ENCODE measurements at regions not wholly inside any gene's neighbourhood (a gene's known extent, or its start where the extent isn't known, plus 50 kb on each side); places are given as distances from the start of the nearest gene placed in this dataset.

- no peak overlapping the region for H3K27ac ChIP-seq (ENCODE audit: low read length in 2 of 2)
- peaks cover 0 to 3% (median 0%) of the 10 kb centered on the region in 3 donors for H3K9me3 ChIP-seq (ENCODE audit: control extremely low read depth in 1 of 3, control insufficient read depth in 2 of 3, insufficient read depth in 1 of 3, low read length in 2 of 3)
- no peaks in the 10 kb centered on the region for H3K27me3 ChIP-seq (replicated peaks in 1 of 4; ENCODE audit: control extremely low read depth in 1 of 4, control insufficient read depth in 3 of 4, insufficient read depth in 4 of 4, low read length in 3 of 4)
- H3K79me2 ChIP-seq (ENCODE audit: control insufficient read depth, insufficient read depth, low read length) = no peaks in the 10 kb centered on the region
- Mint-ChIP-seq H3K27me3 (peaks cover 33% of the 10 kb centered on the region), H3K4me1 (no peaks in the 10 kb centered on the region), H3K27ac (no peak overlapping the region), H3K9me3 (ENCODE audit: insufficient read depth) (no peaks in the 10 kb centered on the region), H3K4me3 (no peak overlapping the region)
- ChIA-PET POLR2A (no interaction called here), CTCF (no interaction called here)
- 92% methylated on average over 5 of the region's 6 CpGs for WGBS (ENCODE audit: insufficient coverage)
- no peak overlapping the region for H3K9ac ChIP-seq (ENCODE audit: low read length)
- no peaks in the 10 kb centered on the region for H3K36me3 ChIP-seq (replicated peaks in 1 of 2; ENCODE audit: control extremely low read depth in 1 of 2, control insufficient read depth in 1 of 2, extremely low read depth in 1 of 2, insufficient read depth in 2 of 2, low read length in 1 of 2)
- intact Hi-C loops (cut with micrococcal nuclease) = loop anchor here (10.0 kb wide), 1 partner anchor 1626 kb away; no protein-coding TSS in a partner anchor
- no peak overlapping the region for H3K4me2 ChIP-seq (replicated peaks; ENCODE audit: low read depth, low read length, poor library complexity, severe bottlenecking)
- no peaks in the 10 kb centered on the region for H4K20me1 ChIP-seq (ENCODE audit: control insufficient read depth, insufficient read depth, low read length, poor library complexity, severe bottlenecking)
- TF ChIP-seq EZH2 (IDR thresholded peaks at IDR 0.05; ENCODE audit: borderline replicate concordance, insufficient read depth, low read depth, low read length, poor library complexity, severe bottlenecking) (no peak), CTCF (IDR thresholded peaks at IDR 0.05) (no peak)
- ATAC-seq (ENCODE audit: low read depth) = no peak
- H2AFZ ChIP-seq (ENCODE audit: insufficient read depth, low read depth, low read length, poor library complexity, severe bottlenecking) = no peak overlapping the region
- DNase-seq = no peak
- H3K4me1 ChIP-seq (ENCODE audit: control insufficient read depth in 2 of 2, insufficient read depth in 2 of 2, low read length in 2 of 2) = no peaks in the 10 kb centered on the region
- no peak overlapping the region for H3K4me3 ChIP-seq (ENCODE audit: control extremely low read depth in 1 of 5, extremely low read depth in 1 of 5, insufficient read depth in 1 of 5, low read depth in 2 of 5, low read length in 4 of 5)
Measured at GRCh38 chr20:52318651-52319050, 127.1 kb upstream of the ZFP64 start.

DNA sequence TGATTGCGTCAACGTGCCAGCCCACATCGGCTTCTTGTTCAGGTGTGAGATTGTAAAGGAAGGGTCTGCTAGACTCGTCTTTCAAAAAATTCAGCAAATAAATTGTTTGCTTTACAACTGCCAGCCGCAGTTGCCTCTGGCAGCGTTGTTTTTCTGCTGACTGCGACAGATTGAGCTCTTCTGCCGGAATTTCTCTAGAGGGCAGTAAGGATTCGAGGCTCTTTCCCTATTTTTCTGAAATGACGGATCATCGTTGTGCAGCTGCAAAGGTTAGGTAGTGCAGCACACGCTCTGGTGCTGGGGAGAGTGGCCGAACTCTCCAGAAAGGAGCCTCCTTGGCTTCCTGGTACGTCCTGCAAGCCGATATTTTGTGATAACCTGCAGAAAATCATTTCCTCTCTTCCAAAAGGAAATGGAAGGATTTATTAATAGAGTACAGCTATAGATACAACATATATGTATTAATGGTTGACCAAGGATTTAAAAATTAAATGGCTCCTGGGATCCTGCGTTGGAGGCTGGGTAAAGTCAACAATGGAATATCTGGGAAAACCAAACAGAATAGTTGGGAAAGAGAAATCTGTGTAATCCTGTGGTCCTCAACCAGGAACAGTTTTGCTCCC is 121.9 kb upstream of the ZFP64 start:
- H2AFZ ChIP-seq (ENCODE audit: insufficient read depth, low read depth, low read length, poor library complexity, severe bottlenecking) = no peak overlapping the region
- H3K4me3 ChIP-seq (ENCODE audit: control extremely low read depth in 1 of 5, extremely low read depth in 1 of 5, insufficient read depth in 1 of 5, low read depth in 2 of 5, low read length in 4 of 5) = no peak overlapping the region
- no peaks in the 10 kb centered on the region for H3K4me1 Mint-ChIP-seq
- ChIA-PET POLR2A (no interaction called here), CTCF (interaction anchor here (1.8 to 5.4 kb wide), 6 partner anchors 9 to 1886 kb away, joined by 4 to 55 read pairs (median 17); no protein-coding TSS in a partner anchor)
- H3K9me3 Mint-ChIP-seq (ENCODE audit: insufficient read depth) = no peaks in the 10 kb centered on the region
- H3K4me3 Mint-ChIP-seq = no peak overlapping the region
- H3K4me2 ChIP-seq (replicated peaks; ENCODE audit: low read depth, low read length, poor library complexity, severe bottlenecking) = no peak overlapping the region
- no peaks in the 10 kb centered on the region for H3K27me3 ChIP-seq (replicated peaks in 1 of 4; ENCODE audit: control extremely low read depth in 1 of 4, control insufficient read depth in 3 of 4, insufficient read depth in 4 of 4, low read length in 3 of 4)
- H3K9me3 ChIP-seq (ENCODE audit: control extremely low read depth in 1 of 3, control insufficient read depth in 2 of 3, insufficient read depth in 1 of 3, low read length in 2 of 3) = peaks cover 0 to 3% (median 0%) of the 10 kb centered on the region in 3 donors
- no peak for DNase-seq
- TF ChIP-seq EZH2 (IDR thresholded peaks at IDR 0.05; ENCODE audit: borderline replicate concordance, insufficient read depth, low read depth, low read length, poor library complexity, severe bottlenecking) (no peak), CTCF (IDR thresholded peaks at IDR 0.05) (no peak)
- no peaks in the 10 kb centered on the region for H4K20me1 ChIP-seq (ENCODE audit: control insufficient read depth, insufficient read depth, low read length, poor library complexity, severe bottlenecking)
- peaks cover 34% of the 10 kb centered on the region for H3K27me3 Mint-ChIP-seq
- no peak overlapping the region for H3K27ac ChIP-seq (ENCODE audit: low read length in 2 of 2)
- no peak for ATAC-seq (ENCODE audit: low read depth)
- 44% methylated on average over 11 of the region's 16 CpGs for WGBS (ENCODE audit: insufficient coverage)
- no peaks in the 10 kb centered on the region for H3K36me3 ChIP-seq (replicated peaks in 1 of 2; ENCODE audit: control extremely low read depth in 1 of 2, control insufficient read depth in 1 of 2, extremely low read depth in 1 of 2, insufficient read depth in 2 of 2, low read length in 1 of 2)
- H3K79me2 ChIP-seq (ENCODE audit: control insufficient read depth, insufficient read depth, low read length) = no peaks in the 10 kb centered on the region
- intact Hi-C loops (cut with micrococcal nuclease) = loop anchor here (2.0 to 10.0 kb wide), 2 partner anchors 1233 to 1631 kb away; no protein-coding TSS in a partner anchor
- no peaks in the 10 kb centered on the region for H3K4me1 ChIP-seq (ENCODE audit: control insufficient read depth in 2 of 2, insufficient read depth in 2 of 2, low read length in 2 of 2)
- H3K9ac ChIP-seq (ENCODE audit: low read length) = no peak overlapping the region
- no peak overlapping the region for H3K27ac Mint-ChIP-seq
